ENCODE measurements at regions not wholly inside any gene's neighbourhood (a gene's known extent, or its start where the extent isn't known, plus 50 kb on each side); places are given as distances from the start of the nearest gene placed in this dataset.

DNA sequence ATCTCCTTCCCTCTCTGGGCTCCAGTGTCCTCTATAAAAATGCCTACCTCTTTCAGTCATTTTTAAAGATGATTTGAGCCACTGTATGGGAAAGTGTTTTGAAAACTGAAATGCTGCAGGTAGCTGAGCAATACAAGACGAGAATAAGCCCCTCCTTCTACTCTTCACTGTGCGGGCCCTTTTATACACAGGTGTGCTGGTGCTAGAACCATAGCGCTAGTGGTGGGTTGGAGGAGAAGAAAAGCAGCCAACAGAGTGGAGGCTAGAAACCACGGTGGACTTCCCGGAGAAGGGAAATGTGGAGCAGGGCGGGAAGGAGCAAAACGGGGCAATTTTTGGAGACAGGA, 58.2 kb upstream of the DLX4 start:
- H2AFZ ChIP-seq (ENCODE audit: control insufficient read depth, low read depth, low read length) = no peak overlapping the region
- SMC1A ChIA-PET (ENCODE audit: uncharacterized antibody, unreplicated experiment) = no interaction called here
- DNase-seq (ENCODE audit: low read depth, low spot score) (no peak), ATAC-seq (no peak), FAIRE-seq (no peak)
- peaks cover 12 to 25% of the 10 kb centered on the region in 2 experiments for H3K27me3 ChIP-seq (replicated peaks in 1 of 2; ENCODE audit: control insufficient read depth in 2 of 2, insufficient read depth in 2 of 2, low read length in 1 of 2)
- H3K27ac ChIP-seq (ENCODE audit: control insufficient read depth, insufficient read depth) = no peak overlapping the region
- no peaks in the 10 kb centered on the region for H3K36me3 ChIP-seq (ENCODE audit: control insufficient read depth in 2 of 2, insufficient read depth in 2 of 2, low read length in 1 of 2)
- 46% methylated on average over 7 of the region's 7 CpGs for WGBS (ENCODE audit: insufficient coverage, insufficient replicate concordance, low lambda C conversion rate, missing lambda C conversion rate)
- H3K4me3 ChIP-seq = no peak overlapping the region
- H3K4me2 ChIP-seq (ENCODE audit: control insufficient read depth, insufficient read depth) = no peak overlapping the region
- TF ChIP-seq SREBF2 (IDR thresholded peaks at IDR 0.05; ENCODE audit: low read length) (no peak), ETV6 (conservative IDR thresholded peaks at IDR 0.05 in 1 of 2, IDR thresholded peaks at IDR 0.05 in 1 of 2; ENCODE audit: borderline replicate concordance in 1 of 2, low read depth in 1 of 2) (no peak), LARP7 (IDR thresholded peaks at IDR 0.05) (no peak), STAT1 (conservative IDR thresholded peaks at IDR 0.05) (no peak), MEF2B (IDR thresholded peaks at IDR 0.05; ENCODE audit: partially characterized antibody, poor library complexity, severe bottlenecking) (no peak), HCFC1 (IDR thresholded peaks at IDR 0.05; ENCODE audit: low read length) (no peak), NFYB (IDR thresholded peaks at IDR 0.05; ENCODE audit: insufficient read depth, low read depth, low read length) (no peak), NRF1 (conservative IDR thresholded peaks at IDR 0.05; ENCODE audit: low read depth, low read length) (no peak), CREB1 (IDR thresholded peaks at IDR 0.05; ENCODE audit: low read depth) (no peak), EP300 (IDR thresholded peaks at IDR 0.05; ENCODE audit: borderline replicate concordance in 1 of 2, control insufficient read depth in 1 of 2, low read depth in 2 of 2, low read length in 2 of 2) (no peak), ZZZ3 (IDR thresholded peaks at IDR 0.05; ENCODE audit: control insufficient read depth, insufficient read length, low read depth) (no peak), STAT3 (IDR thresholded peaks at IDR 0.05; ENCODE audit: low read depth, low read length) (no peak), JUNB (IDR thresholded peaks at IDR 0.05) (no peak), ZNF24 (IDR thresholded peaks at IDR 0.05) (no peak), ZNF384 (IDR thresholded peaks at IDR 0.05; ENCODE audit: borderline replicate concordance, low read depth, low read length) (no peak), PML (IDR thresholded peaks at IDR 0.05; ENCODE audit: low read length) (no peak), SRF (IDR thresholded peaks at IDR 0.05; ENCODE audit: low read depth in 2 of 2, low read length in 2 of 2) (no peak), SUZ12 (IDR thresholded peaks at IDR 0.05; ENCODE audit: unreplicated experiment) (no peak)
- TF ChIP-seq, protein P1, sequence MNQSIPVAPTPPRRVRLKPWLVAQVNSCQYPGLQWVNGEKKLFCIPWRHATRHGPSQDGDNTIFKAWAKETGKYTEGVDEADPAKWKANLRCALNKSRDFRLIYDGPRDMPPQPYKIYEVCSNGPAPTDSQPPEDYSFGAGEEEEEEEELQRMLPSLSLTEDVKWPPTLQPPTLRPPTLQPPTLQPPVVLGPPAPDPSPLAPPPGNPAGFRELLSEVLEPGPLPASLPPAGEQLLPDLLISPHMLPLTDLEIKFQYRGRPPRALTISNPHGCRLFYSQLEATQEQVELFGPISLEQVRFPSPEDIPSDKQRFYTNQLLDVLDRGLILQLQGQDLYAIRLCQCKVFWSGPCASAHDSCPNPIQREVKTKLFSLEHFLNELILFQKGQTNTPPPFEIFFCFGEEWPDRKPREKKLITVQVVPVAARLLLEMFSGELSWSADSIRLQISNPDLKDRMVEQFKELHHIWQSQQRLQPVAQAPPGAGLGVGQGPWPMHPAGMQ (IDR thresholded peaks at IDR 0.05; ENCODE audit: borderline replicate concordance) = no peak
- TF ChIP-seq, protein P2, sequence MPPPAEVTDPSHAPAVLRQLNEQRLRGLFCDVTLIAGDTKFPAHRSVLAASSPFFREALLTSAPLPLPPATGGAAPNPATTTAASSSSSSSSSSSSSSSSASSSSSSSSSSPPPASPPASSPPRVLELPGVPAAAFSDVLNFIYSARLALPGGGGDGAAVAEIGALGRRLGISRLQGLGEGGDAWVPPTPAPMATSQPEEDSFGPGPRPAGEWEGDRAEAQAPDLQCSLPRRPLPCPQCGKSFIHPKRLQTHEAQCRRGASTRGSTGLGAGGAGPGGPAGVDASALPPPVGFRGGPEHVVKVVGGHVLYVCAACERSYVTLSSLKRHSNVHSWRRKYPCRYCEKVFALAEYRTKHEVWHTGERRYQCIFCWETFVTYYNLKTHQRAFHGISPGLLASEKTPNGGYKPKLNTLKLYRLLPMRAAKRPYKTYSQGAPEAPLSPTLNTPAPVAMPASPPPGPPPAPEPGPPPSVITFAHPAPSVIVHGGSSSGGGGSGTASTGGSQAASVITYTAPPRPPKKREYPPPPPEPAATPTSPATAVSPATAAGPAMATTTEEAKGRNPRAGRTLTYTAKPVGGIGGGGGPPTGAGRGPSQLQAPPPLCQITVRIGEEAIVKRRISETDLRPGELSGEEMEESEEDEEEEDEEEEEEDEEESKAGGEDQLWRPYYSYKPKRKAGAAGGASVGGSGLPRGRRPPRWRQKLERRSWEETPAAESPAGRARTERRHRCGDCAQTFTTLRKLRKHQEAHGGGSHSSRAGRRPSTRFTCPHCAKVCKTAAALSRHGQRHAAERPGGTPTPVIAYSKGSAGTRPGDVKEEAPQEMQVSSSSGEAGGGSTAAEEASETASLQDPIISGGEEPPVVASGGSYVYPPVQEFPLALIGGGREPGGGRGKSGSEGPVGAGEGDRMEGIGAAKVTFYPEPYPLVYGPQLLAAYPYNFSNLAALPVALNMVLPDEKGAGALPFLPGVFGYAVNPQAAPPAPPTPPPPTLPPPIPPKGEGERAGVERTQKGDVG (CRISPR knock-in tag; IDR thresholded peaks at IDR 0.05) = no peak
- CTCF ChIA-PET = no interaction called here
- no TSS peak for BruUV-seq (replicated peaks)
- POLR2A ChIA-PET = no interaction called here
- H3K9ac ChIP-seq (ENCODE audit: control insufficient read depth, insufficient read depth, low read length) = no peak overlapping the region
- no peaks in the 10 kb centered on the region for H4K20me1 ChIP-seq (ENCODE audit: control insufficient read depth, insufficient read depth)
- H3K9me3 ChIP-seq (replicated peaks; ENCODE audit: control insufficient read depth, insufficient read depth, low read length) = no peaks in the 10 kb centered on the region
- intact Hi-C loops (cut with micrococcal nuclease; ENCODE audit: unreplicated experiment) = no loop called here
- no peaks in the 10 kb centered on the region for H3K4me1 ChIP-seq (ENCODE audit: control insufficient read depth, insufficient read depth, low read length)
- in situ Hi-C loops (cut with MboI) = no loop called here
- RAD21 ChIA-PET (ENCODE audit: unreplicated experiment) = no interaction called here
- H3K79me2 ChIP-seq (ENCODE audit: control insufficient read depth, insufficient read depth, low read length) = no peaks in the 10 kb centered on the region
